PC-9 (cell line): ENCODE measurements at regions not wholly inside any gene's neighbourhood (a gene's known extent, or its start where the extent isn't known, plus 50 kb on each side); places are given as distances from the start of the nearest gene placed in this dataset.

Source experiments
- BruUV-seq: library from RNA; stranded (reverse); fragments of 400-500 nt; replicated peaks from 2 replicates; lab custom pipeline; 2021; lab: Mats Ljungman, UMichigan
- CTCF ChIA-PET: fragments of 300-600 bp; sonication (Branson Sonifier 250); formaldehyde crosslinking; loops from one replicate; lab custom pipeline; 2022; ENCODE audit warnings: antibody characterized with exemption; lab: Charles Lee
- POLR2A ChIA-PET: fragments of 300-600 bp; sonication (Branson Sonifier 250); formaldehyde crosslinking; loops from one replicate; lab custom pipeline; 2022; ENCODE audit warnings: antibody characterized with exemption; ENCODE audit not compliant: unreplicated experiment; lab: Charles Lee
- DNase-seq, 2 experiments: peaks; one replicate each; pipeline versions ENCODE4 v3.0.0 to v3.0.0-alpha.2; 2015 to 2022; ENCODE audit warnings: mixed read lengths in 1 of 2
- H2AFZ ChIP-seq: fragments of 200-600 bp; sonication (generic); 2 replicates; pipeline ENCODE4 v1.8.1; 2017; ENCODE audit warnings: antibody characterized with exemption
- H3F3A ChIP-seq: fragments of 200-600 bp; sonication (generic); 2 replicates; pipeline ENCODE4 v1.8.1; 2017; ENCODE audit warnings: antibody characterized with exemption, mild to moderate bottlenecking, low read depth; ENCODE audit not compliant: insufficient read depth
- H3K27ac ChIP-seq: fragments of 200-600 bp; sonication (generic); 2 replicates; pipeline ENCODE4 v1.6.1; 2016; ENCODE audit warnings: mixed run types
- H3K27me3 ChIP-seq: fragments of 200-600 bp; sonication (generic); 2 replicates; pipeline ENCODE4 v1.6.1; 2016; ENCODE audit warnings: low read depth, mixed run types; ENCODE audit not compliant: insufficient read depth
- H3K36me3 ChIP-seq: fragments of 200-600 bp; sonication (generic); 2 replicates; pipeline ENCODE4 v1.6.1; 2016; ENCODE audit warnings: low read depth, mixed run types
- H3K4me1 ChIP-seq: fragments of 200-600 bp; sonication (generic); replicated peaks from 2 replicates; pipeline ENCODE4 v1.6.1; 2016; ENCODE audit warnings: mixed run types; ENCODE audit not compliant: insufficient read depth
- H3K4me2 ChIP-seq: fragments of 200-600 bp; sonication (generic); 2 replicates; pipeline ENCODE4 v1.6.1; 2017; ENCODE audit warnings: mixed run types
- H3K4me3 ChIP-seq: fragments of 200-600 bp; sonication (generic); 2 replicates; pipeline ENCODE4 v1.6.1; 2016; ENCODE audit warnings: mixed run types
- H3K79me2 ChIP-seq: fragments of 200-600 bp; sonication (generic); 2 replicates; pipeline ENCODE4 v1.6.1; 2017; ENCODE audit warnings: low read depth, mixed run types
- H3K9me2 ChIP-seq: fragments of 200-600 bp; sonication (generic); 2 replicates; pipeline ENCODE4 v1.8.1; 2017; ENCODE audit warnings: mild to moderate bottlenecking; ENCODE audit not compliant: insufficient read depth
- H3K9me3 ChIP-seq: fragments of 200-600 bp; sonication (generic); 2 replicates; pipeline ENCODE4 v1.8.1; 2016; ENCODE audit warnings: low read depth; ENCODE audit not compliant: insufficient read depth
- H4K20me1 ChIP-seq: fragments of 200-600 bp; sonication (generic); 2 replicates; pipeline ENCODE4 v1.8.1; 2017; ENCODE audit not compliant: insufficient read depth
- EZH2 ChIP-seq: fragments of 200-600 bp; sonication (generic); IDR thresholded peaks from 2 replicates; pipeline ENCODE4 v1.8.0; 2017; ENCODE audit warnings: antibody characterized with exemption, low read depth
- intact Hi-C: fragments of 100-400 bp; cut with micrococcal nuclease; formaldehyde crosslinking; loops from one replicate; pipeline ENCODE4 v1.10.0; 2022; ENCODE audit not compliant: unreplicated experiment
- TF ChIP-seq, protein P1 (sequence below): fragments of 200-600 bp; sonication (generic); conservative IDR thresholded peaks from 2 replicates; pipeline ENCODE4 v1.6.1; 2017; ENCODE audit warnings: mixed run types, antibody characterized with exemption, mild to moderate bottlenecking, moderate library complexity

DNA sequence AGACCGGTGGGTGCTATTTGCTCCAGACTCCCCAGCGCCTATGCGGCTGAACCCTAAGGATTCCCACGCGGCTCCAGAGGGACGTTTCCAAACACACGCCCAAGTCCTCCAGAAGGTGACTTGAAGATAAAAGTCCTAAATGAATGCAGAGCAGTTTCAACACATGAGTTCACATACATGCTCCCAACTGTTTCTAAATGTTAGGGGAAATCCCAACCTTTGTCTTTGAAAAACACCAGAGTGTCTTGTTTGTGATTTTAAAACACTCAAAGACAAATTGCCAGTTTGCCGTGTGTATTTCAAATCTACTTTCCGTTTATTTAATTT is 252.9 kb upstream of the SFSWAP start:
- no peak for TF ChIP-seq EZH2
- TF ChIP-seq, protein P1, sequence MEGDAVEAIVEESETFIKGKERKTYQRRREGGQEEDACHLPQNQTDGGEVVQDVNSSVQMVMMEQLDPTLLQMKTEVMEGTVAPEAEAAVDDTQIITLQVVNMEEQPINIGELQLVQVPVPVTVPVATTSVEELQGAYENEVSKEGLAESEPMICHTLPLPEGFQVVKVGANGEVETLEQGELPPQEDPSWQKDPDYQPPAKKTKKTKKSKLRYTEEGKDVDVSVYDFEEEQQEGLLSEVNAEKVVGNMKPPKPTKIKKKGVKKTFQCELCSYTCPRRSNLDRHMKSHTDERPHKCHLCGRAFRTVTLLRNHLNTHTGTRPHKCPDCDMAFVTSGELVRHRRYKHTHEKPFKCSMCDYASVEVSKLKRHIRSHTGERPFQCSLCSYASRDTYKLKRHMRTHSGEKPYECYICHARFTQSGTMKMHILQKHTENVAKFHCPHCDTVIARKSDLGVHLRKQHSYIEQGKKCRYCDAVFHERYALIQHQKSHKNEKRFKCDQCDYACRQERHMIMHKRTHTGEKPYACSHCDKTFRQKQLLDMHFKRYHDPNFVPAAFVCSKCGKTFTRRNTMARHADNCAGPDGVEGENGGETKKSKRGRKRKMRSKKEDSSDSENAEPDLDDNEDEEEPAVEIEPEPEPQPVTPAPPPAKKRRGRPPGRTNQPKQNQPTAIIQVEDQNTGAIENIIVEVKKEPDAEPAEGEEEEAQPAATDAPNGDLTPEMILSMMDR, result no peak
- Histone ChIP-seq H3K4me1 (no peaks in the 10 kb centered on the region), H3K27me3 (peaks cover 78% of the 10 kb centered on the region), H3K4me2 (no peak overlapping the region), H3K9me3 (no peaks in the 10 kb centered on the region), H3K27ac (no peak overlapping the region), H3K36me3 (no peaks in the 10 kb centered on the region), H3K4me3 (no peak overlapping the region), H3F3A (no peaks in the 10 kb centered on the region), H3K79me2 (no peaks in the 10 kb centered on the region), H3K9me2 (no peaks in the 10 kb centered on the region), H2AFZ (no peak overlapping the region), H4K20me1 (no peaks in the 10 kb centered on the region)
- DNase-seq, result no peak
- BruUV-seq, result no TSS peak
- POLR2A ChIA-PET, result no interaction called here
- intact Hi-C loops, result no loop called here
- CTCF ChIA-PET, result no interaction called here

DNA sequence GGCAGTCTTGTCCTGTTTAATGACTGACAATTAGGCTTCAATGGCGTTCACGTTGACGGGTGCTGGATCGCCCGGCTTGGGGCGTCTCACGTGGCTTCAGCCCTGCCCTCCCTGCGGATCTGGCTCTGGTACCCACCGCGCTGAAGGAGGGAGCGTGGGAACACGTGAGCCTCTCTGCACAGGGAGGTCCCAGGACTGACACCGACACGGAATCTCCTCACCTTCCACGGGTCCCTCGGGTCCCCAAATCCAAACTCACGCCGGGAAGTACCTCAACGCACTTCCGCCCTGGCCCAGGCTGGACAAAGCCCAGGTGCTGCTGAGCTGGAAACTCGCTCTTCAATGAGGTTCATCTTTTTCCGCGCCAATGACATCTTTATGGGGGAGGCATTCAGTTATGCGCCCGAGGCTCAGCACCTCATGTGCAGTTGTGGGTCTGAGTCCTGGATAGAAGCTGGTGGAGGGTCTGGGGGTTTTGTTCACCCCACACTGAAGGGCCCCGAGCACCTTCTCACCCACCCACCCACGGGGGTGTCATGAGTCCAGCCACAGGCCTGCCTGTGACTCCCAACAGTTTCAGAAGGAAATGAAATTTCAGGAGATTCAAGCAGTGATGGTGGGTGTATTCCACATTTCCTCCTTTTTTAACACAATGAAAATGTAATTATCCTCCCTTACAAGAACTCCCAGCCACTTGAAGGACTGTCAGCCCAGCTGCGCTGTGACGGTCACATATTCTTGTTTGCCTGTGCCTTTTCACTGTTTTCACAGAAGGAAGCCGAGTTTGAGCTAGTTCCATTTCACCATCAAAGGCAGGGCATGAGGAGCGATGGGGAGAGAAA is 251.7 kb upstream of the SFSWAP start:
- Histone ChIP-seq H3K4me3 (no peak overlapping the region), H3K9me3 (no peaks in the 10 kb centered on the region), H3K79me2 (no peaks in the 10 kb centered on the region), H3F3A (no peaks in the 10 kb centered on the region), H2AFZ (no peak overlapping the region), H3K4me1 (no peaks in the 10 kb centered on the region), H3K36me3 (no peaks in the 10 kb centered on the region), H3K27me3 (peaks cover 90% of the 10 kb centered on the region), H3K4me2 (no peak overlapping the region), H3K27ac (no peak overlapping the region), H4K20me1 (no peaks in the 10 kb centered on the region), H3K9me2 (no peaks in the 10 kb centered on the region)
- intact Hi-C loops, result no loop called here
- TF ChIP-seq, protein P1, result no peak
- TF ChIP-seq EZH2, result no peak
- ChIA-PET POLR2A (no interaction called here), CTCF (no interaction called here)
- DNase-seq, result no peak
- BruUV-seq, result no TSS peak

DNA sequence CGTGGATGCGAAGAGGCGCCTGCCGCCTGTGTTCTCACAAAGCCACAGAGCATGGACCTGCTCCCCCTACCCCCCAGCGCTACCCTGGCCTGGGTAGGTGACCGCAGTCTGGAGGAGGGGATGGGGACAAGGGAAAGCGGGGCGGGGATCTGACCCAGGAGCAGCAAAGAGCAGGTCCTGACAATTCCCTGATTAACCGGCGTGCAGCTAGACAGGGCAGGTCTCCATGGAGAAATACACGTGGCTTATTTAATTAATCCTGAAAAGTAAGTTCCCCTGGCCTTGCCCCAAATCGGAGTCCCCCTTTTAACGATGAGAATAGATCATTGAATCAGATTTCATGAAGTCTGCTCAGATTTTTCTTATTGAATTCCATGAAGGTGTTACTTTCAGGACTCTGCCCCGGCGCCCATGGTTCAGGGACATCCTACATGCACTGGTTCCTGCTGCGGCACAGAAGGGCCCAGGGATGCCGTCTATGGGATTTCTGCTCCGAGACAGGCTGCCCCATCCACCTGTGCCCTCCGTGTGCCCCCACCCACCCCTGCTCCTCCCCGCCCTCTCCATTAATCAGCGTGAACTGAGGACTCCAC is 251.0 kb upstream of the SFSWAP start:
- intact Hi-C loops, result no loop called here
- Histone ChIP-seq H3K27ac (no peak overlapping the region), H3K27me3 (peaks cover 96% of the 10 kb centered on the region), H3K4me3 (no peak overlapping the region), H3K9me2 (no peaks in the 10 kb centered on the region), H3F3A (no peaks in the 10 kb centered on the region), H3K4me2 (no peak overlapping the region), H3K36me3 (no peaks in the 10 kb centered on the region), H4K20me1 (no peaks in the 10 kb centered on the region), H3K9me3 (no peaks in the 10 kb centered on the region), H3K4me1 (no peaks in the 10 kb centered on the region), H3K79me2 (no peaks in the 10 kb centered on the region), H2AFZ (no peak overlapping the region)
- TF ChIP-seq EZH2, result no peak
- TF ChIP-seq, protein P1, result no peak
- no peak for DNase-seq
- ChIA-PET CTCF (no interaction called here), POLR2A (no interaction called here)
- BruUV-seq, result no TSS peak
